Mucosa of descending colon (tissue), 3 donors: ENCODE measurements at regions not wholly inside any gene's neighbourhood (a gene's known extent, or its start where the extent isn't known, plus 50 kb on each side); places are given as distances from the start of the nearest gene placed in this dataset.
A peak's percentile ranks its signal among the peaks of the same experiment; 100 is the strongest.
"Not testable (repeated sequence)": the region's sequence is repeated elsewhere in the genome, so short reads cannot be mapped to it uniquely, and the experiment has no call there.

ENCODE experiments used
- ATAC-seq: fragments of 200-7000 bp; cut with Tn5 transposase; one replicate; pipeline ENCODE4 v1.9.1; 2020; ENCODE audit warnings: mild to moderate bottlenecking, moderate library complexity
- DNase-seq, 3 donors: peaks; one replicate each; pipeline ENCODE4 v3.0.0-alpha.2; 2020
- H3K36me3 ChIP-seq: fragments of 200-600 bp; one replicate; pipeline ENCODE4 v1.8.0; 2021; ENCODE audit warnings: low read depth, mild to moderate bottlenecking
- H3K4me1 ChIP-seq: fragments of 200-600 bp; one replicate; pipeline ENCODE4 v1.8.0; 2021; ENCODE audit warnings: low read depth, mild to moderate bottlenecking
- H3K4me3 ChIP-seq: fragments of 200-600 bp; one replicate; pipeline ENCODE4 v1.8.0; 2021; ENCODE audit warnings: mild to moderate bottlenecking
- H3K9me3 ChIP-seq: fragments of 200-600 bp; one replicate; pipeline ENCODE4 v1.8.0; 2021; ENCODE audit warnings: mild to moderate bottlenecking
- intact Hi-C, 2 donors: fragments of 100-400 bp; cut with DNase I in 1 of 2; cut with micrococcal nuclease in 1 of 2; formaldehyde crosslinking; loops; one replicate each; pipeline versions ENCODE4 v1.11.0 to v1.11.1; 2022; cut with DNase I, micrococcal nuclease
- TF ChIP-seq, protein P1 (sequence below): fragments of 200-600 bp; IDR thresholded peaks from one replicate; pipeline ENCODE4 v1.8.0; 2022; ENCODE audit warnings: antibody characterized with exemption, mild to moderate bottlenecking
- donor health status: DM: no; HTN: no; CAD: no; lungs with moderate emphysema.
- donor health status: DM: no; HTN: no; CAD: no.
- donor health status: DM: no; HTN: yes; CAD: no.

DNA sequence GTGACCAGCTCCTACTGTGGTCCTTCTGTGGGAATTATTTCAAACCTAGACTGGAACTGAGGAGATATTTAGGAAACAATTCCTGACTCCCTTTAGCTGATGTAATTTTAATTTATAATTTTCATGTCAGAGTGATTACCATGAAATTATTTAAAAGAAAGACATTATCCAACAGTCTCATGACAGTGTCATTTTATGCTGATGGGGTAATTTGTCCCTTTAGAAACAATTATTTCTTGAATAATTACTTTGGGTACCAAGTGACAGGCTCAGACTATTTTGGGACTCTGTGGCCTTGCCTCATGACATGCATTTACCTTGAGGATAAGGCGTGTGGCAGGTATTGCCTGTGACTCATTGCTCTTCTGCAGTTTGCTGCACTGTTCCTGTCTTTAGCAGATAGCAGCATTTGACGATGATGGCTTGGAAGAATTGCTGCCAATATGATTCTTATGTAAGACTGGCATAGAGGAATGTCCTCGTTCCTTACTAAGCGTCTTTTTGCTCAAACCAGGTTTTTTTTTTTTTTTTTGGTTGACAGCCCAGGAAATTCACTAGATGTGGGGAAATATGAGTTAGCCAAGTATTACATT is 206.0 kb upstream of the HMCN1 start:
- ATAC-seq (peak; percentile 55), DNase-seq (no peak)
- no peaks in the 10 kb centered on the region for H3K9me3 ChIP-seq
- TF ChIP-seq, protein P1, sequence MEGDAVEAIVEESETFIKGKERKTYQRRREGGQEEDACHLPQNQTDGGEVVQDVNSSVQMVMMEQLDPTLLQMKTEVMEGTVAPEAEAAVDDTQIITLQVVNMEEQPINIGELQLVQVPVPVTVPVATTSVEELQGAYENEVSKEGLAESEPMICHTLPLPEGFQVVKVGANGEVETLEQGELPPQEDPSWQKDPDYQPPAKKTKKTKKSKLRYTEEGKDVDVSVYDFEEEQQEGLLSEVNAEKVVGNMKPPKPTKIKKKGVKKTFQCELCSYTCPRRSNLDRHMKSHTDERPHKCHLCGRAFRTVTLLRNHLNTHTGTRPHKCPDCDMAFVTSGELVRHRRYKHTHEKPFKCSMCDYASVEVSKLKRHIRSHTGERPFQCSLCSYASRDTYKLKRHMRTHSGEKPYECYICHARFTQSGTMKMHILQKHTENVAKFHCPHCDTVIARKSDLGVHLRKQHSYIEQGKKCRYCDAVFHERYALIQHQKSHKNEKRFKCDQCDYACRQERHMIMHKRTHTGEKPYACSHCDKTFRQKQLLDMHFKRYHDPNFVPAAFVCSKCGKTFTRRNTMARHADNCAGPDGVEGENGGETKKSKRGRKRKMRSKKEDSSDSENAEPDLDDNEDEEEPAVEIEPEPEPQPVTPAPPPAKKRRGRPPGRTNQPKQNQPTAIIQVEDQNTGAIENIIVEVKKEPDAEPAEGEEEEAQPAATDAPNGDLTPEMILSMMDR, result no peak
- H3K36me3 ChIP-seq, result no peaks in the 10 kb centered on the region
- H3K4me3 ChIP-seq, result no peak overlapping the region
- intact Hi-C loops, result no loop called here
- H3K4me1 ChIP-seq, result peaks cover 9% of the 10 kb centered on the region

GRCh38 chr1:185526344-185527307 is 207.6 kb upstream of the HMCN1 start:
- ATAC-seq, result peak; percentile 31

GRCh38 chr1:185520188-185520920 is 203.3 kb upstream of the IVNS1ABP start:
- ATAC-seq, result no peak
- intact Hi-C loops, result no loop called here
- Histone ChIP-seq H3K4me3 (no peak overlapping the region), H3K36me3 (no peaks in the 10 kb centered on the region), H3K4me1 (no peaks in the 10 kb centered on the region), H3K9me3 (peaks cover 13% of the 10 kb centered on the region)
- DNase-seq, result no peak
- TF ChIP-seq, protein P1, result no peak

More at GRCh38 chr1:185526344-185527307, 207.6 kb upstream of the HMCN1 start:
- Histone ChIP-seq H3K4me3 (no peak overlapping the region), H3K9me3 (no peaks in the 10 kb centered on the region), H3K36me3 (no peaks in the 10 kb centered on the region), H3K4me1 (peaks cover 9% of the 10 kb centered on the region)
- TF ChIP-seq, protein P1, result no peak
- no peak for DNase-seq
- intact Hi-C loops, result no loop called here

DNA sequence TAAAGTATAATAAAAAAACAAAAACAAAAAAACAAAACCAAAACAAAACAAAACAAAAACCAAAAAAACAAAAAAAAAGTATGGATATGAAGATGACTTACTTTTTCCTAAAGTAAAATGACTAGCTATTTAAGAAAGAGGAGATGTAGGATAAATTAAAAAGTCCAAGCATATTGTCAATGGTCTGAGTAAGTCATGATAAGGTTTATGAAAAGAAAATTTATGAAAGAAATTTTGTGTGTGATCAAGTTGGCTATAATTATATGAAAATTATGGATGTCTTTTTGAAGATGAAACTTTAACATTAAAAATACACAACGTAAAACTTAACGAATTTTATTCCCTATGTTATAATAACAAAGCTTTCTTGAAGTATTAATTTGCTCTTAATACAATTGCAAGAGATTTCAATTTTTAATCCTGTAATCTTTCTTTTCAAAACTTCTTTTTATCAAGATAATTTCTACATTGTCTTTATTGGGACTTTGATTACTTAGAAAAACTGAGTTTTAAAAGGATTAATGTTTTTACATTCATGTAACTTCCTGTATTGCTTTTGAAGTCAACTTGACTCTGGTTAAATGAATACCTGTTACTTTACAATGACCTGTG is 200.9 kb upstream of the IVNS1ABP start:
- no peaks in the 10 kb centered on the region for H3K36me3 ChIP-seq
- no peak for ATAC-seq

DNA sequence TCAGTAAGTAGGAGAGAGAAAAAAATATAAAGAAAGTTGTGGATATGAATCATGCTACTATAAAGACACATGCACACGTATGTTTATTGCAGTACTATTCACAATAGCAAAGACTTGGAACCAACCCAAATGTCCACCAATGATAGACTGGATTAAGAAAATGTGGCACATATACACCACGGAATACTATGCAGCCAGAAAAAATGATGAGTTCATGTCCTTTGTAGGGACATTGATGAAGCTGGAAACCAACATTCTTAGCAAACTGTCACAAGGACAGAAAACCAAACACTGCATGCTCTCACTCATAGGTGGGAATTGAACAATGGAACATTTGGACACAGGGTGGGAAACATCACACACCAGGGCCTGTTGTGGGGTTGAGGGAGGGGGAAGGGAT is 200.3 kb upstream of the IVNS1ABP start:
- ATAC-seq, H3K4me3 ChIP-seq, H3K36me3 ChIP-seq, intact Hi-C loops, H3K4me1 ChIP-seq, DNase-seq: not testable (repeated sequence)
- H3K9me3 ChIP-seq, result peaks cover 13% of the 10 kb centered on the region

More for the DNA sequence above, 200.9 kb upstream of the IVNS1ABP start:
- Histone ChIP-seq H3K4me3 (no peak overlapping the region), H3K9me3 (peaks cover 13% of the 10 kb centered on the region), H3K4me1 (no peaks in the 10 kb centered on the region)
- TF ChIP-seq, protein P1, result no peak
- no peak for DNase-seq
- intact Hi-C loops, result no loop called here
